HG03139 (cell line): ENCODE measurements at regions not wholly inside any gene's neighbourhood (a gene's known extent, or its start where the extent isn't known, plus 50 kb on each side); places are given as distances from the start of the nearest gene placed in this dataset.
"Not testable (repeated sequence)": the region's sequence is repeated elsewhere in the genome, so short reads cannot be mapped to it uniquely, and the experiment has no call there.

Experiments used
- ATAC-seq: cut with Tn5 transposase; IDR thresholded peaks from one replicate; pipeline ENCODE4 v1.9.1; 2021; ENCODE audit not compliant: unreplicated experiment

DNA sequence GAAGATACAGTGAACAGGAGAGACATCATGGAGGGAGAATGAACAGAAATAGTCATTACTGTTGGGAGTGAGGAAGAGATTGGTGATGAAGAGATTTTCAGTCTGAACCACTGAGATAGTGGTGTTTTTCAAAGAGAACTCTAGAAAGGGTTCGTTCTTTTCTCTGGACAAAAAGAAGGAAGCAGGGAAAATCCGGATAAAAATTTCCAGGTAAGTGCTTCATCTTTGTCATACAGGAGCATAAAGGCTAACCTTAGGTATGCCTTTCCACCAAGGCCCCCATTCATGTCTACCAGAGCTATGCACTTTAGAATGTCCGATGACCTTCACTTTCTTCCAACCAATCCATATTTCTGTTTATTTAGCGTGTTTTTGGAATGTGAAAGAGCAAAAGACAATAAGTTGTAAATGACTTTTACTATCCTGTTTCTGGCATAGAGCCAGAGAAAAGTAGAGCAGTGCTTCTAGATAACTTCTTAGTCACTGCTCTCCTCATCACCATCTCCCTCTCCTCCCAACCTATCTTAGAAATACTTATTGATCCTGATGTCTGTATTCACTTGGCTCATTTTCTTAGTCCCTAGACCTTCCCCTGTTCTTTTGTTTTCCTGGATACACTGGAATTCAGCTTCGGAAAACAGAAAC lies 116.5 kb downstream of the TTC6 start:
- no peak for ATAC-seq

DNA sequence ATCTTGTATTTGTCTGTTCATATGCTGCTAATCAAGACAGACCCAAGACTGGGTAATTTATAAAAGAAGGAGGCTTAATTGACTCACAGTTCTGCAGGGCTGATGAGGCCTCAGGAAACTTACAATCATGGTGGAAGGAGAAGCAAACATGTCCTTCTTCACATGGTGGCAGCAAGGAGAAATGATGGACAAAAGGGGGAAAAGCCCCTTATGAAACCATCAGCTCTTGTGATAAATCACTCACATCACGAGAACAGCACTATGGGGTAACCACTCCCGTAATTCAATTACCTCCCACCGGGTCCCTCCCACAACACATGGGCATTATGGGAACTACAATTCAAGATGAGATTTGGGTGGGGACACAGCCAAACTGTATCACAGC lies 117.0 kb downstream of the TTC6 start:
- ATAC-seq: not testable (repeated sequence)

GRCh38 chr14:37712976-37713431 lies 117.6 kb downstream of the TTC6 start:
- ATAC-seq: no peak

DNA sequence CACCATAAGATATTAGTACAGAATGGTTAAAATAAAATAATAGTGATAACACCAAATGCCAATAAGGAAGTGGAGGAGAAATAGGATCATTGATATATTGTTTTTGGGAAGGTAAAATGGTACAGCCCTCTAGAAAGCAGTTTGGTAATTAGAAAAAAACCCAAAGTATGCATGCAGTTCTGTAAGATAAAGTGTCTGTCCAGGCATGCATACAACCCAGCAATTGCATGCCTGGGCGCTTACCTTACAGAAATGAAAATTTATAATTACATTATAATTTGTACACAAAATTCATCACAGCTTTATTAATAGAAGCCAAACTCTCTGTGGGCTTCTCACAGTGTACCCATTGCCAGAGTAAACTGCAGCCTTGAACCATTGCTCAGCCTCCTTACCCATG lies 124.7 kb downstream of the TTC6 start:
- ATAC-seq: no peak

DNA sequence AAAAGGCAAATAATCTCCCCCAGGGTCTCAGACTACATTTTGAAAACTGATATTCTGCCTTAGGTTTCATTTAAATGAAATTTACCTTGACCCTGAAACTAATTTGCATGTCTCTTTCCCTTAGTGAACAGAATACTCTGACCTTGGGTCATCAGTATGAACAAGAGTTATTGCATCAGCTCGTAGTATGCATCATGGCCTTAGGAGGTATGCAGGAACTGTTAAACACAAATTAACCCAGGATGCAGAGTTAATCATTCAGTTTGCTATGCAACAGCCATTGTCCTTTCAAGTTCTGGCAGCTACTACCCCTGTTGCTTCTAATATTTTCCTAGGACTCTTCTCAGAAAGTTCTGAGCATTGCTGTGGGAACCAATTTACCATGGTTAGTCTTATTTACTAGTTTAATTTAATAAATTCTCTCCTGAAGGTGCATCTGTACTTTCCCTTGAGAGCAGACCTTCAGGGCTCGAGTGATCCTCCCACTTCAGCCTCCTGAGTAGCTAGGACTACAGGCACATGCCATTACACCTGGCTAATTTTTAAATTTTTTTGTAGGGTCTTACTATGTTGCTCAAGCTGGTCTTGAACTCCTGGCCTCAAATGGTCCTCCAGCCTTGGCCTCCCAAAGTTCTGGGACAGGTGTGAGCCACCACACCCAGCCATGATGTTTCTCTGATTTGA lies 126.7 kb downstream of the TTC6 start:
- ATAC-seq: no peak

DNA sequence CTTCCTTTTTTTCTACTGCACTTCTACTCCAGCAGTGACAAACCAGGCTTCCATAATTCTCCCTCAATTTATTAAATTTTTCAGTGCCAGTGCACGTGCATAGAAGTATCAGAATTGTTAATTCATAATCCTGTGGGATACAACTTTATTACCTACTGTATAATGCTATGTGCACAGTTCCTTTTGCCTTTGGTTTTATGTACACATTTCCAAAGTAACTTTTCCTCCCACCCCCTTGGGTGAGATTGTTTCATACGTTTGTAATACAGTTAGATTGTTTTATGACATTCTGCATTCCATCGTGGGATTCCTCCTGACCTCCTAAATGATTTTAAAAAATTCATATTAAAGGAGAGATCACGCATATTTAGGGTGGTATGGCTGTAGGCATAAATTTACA lies 128.1 kb downstream of the TTC6 start:
- ATAC-seq: no peak

DNA sequence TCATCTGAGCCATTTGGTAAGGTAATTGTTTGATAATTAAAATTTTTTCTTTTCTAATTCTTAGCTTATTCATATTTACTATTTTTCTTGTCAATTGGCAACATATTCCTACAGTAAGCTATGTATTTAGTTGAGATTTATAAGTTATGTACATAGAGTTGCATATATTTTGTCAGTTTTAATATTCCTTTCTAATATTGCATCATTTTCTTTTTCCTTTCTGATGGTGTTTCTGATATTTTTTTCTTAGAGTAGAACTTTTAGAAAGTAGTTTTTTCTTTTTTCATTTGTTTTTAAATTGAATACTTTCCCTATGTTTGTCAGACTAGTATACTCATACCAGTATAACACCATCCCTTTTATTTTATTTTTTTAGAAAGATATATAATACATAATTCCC lies 131.3 kb downstream of the TTC6 start:
- no peak for ATAC-seq

GRCh38 chr14:37729218-37729617 lies 133.8 kb downstream of the TTC6 start:
- no peak for ATAC-seq

DNA sequence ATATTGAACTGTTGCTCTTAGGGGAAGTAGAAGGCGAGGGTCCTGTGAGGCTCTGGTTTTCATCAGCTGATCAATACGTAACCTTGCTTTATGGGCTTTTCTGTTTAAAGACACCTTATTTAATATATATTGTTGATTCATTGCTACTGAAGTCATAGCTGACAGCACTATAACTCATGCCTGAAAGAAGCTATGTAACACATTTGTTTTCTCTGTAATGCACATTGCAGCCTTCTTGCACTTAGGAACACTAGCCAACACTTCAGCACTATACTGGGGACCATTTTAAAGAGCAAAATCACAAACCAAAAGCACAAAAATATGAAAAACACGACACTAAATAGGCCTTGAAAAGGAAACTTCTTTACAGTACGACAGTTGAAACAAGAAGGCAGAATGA lies 135.7 kb downstream of the TTC6 start:
- no peak for ATAC-seq

DNA sequence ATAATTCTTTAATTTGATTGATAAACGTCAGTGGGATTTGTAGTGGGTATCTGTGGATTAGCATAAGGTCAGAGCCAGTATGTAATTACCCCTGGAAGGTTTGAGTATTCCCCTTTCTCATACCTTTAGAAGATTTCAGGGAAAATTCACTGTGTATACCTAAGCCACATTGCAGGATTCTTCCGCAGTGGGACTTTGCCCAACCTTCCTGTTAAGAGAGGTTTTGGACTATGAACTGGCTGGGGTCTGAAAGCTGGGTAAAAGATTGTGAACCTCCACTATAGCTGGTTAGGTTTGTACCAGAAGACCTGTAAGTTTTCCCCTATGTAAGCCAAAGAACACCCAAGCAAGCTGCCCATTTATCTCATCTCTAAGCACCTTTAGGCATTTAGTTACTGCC lies 150.2 kb downstream of the TTC6 start:
- ATAC-seq: no peak

- no peak for ATAC-seq
Measured at GRCh38 chr14:37746140-37746832, 150.9 kb downstream of the TTC6 start.

- ATAC-seq: no peak
Measured at GRCh38 chr14:37753459-37753858, 158.0 kb downstream of the TTC6 start.

DNA sequence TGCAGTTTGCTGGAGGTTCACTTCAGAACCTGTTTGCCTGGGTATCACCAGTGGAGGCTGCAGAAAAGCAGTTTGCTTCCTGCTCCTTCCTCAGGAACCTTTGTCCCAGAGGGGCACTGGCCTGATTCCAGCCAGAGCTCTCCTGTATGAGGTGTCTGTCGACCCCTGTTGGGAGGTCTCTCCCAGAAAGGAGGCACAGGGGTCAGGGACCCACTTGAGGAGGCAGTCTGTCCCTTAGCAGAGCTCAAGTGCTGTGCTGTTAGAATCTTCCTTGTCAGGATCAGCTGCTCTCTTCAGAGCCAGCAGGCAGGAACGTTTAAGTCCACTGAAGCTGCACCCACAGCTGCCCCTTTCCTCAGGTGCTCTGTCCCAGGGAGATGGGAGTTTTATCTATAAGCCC lies 164.8 kb downstream of the TTC6 start:
- ATAC-seq: not testable (repeated sequence)

DNA sequence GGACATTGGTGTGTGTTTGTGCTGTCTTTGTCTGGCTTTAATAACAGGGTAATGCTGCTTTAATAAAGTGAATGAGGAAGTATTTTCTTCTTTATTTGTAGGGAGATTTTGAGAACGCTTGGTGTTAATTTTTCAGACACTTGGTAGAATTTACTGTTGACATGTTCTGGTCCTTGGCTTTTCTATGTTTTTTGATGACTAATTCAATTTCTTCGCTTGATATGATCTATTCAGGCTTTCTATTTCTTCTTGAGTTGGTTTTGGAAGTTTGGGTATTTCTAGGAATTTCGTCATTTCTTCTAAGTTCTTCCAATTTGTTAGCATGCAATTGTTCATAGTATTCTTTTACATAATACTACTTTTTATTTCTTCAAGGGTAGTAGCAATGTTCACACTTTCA lies 167.8 kb downstream of the TTC6 start:
- ATAC-seq: no peak

- ATAC-seq: not testable (repeated sequence)
Measured at GRCh38 chr14:37772283-37772682, 176.9 kb downstream of the TTC6 start.

GRCh38 chr14:37776791-37777499 lies 181.5 kb downstream of the TTC6 start:
- no peak for ATAC-seq

GRCh38 chr14:37778135-37778943 lies 182.9 kb downstream of the TTC6 start:
- ATAC-seq: no peak

DNA sequence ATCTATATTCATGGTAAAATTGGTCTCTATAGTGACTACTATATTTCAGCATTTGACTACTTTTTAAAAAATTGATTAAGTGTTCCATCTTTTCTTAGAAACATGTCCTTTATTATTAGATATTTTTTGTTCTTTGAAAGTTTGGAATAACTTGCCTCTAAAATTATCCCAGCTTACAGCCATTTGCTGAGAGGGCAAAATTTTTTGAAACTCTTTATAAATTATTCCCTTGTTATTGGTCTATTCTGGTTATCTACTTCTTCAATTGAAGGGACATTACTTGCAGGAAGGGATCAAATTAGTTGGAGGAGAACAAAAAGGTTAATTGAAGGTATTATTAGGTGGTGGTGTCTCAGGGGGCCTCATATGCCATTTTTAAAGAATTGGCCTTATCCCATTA lies 184.1 kb downstream of the TTC6 start:
- no peak for ATAC-seq

- not testable (repeated sequence) for ATAC-seq
Measured at GRCh38 chr14:37780731-37781130, 185.3 kb downstream of the TTC6 start.

DNA sequence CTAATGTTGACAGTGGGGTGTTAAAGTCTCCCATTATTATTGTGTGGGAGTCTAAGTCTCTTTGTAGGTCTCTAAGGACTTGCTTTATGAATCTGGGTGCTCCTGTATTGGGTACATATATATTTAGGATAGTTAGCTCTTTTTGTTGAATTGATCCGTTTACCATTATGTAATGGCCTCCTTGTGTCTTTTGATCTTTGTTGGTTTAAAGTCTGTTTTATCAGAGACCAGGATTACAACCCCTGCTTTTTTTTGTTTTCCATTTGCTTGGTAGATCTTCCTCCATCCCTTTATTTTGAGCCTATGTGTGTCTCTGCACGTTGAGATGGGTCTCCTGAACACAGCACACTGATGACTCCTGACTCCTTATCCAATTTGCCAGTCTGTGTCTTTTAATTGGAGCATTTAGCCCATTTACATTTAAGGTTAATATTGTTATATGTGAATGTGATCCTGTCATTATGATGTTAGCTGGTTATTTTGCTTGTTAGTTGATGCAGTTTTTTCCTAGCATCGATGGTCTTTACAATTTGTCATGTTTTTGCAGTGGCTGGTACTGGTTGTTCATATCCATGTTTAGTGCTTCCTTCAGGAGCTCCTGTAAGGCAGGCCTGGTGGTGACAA lies 188.9 kb downstream of the TTC6 start:
- not testable (repeated sequence) for ATAC-seq
